HCT116 (cell line): ENCODE measurements at regions not wholly inside any gene's neighbourhood (a gene's known extent, or its start where the extent isn't known, plus 50 kb on each side); places are given as distances from the start of the nearest gene placed in this dataset.

Experiments
- ATAC-seq: fragments of 200-7000 bp; cut with Tn5 transposase; 2 replicates; pipeline ENCODE4 v1.9.1; 2020; ENCODE audit warnings: mild to moderate bottlenecking, moderate library complexity
- BruUV-seq: library from RNA; stranded (reverse); fragments of 400-500 nt; replicated peaks from 2 replicates; lab custom pipeline; 2021; lab: Mats Ljungman, UMichigan
- CTCF ChIA-PET: fragments of 300-600 bp; sonication (Branson Sonifier 250); formaldehyde crosslinking; loops from one replicate; lab custom pipeline; 2021; ENCODE audit warnings: antibody characterized with exemption; lab: Charles Lee
- POLR2A ChIA-PET: fragments of 300-600, 350-600 bp; sonication (Branson Sonifier 250); formaldehyde crosslinking; loops from one replicate; lab custom pipeline; 2021; ENCODE audit warnings: antibody characterized with exemption; lab: Charles Lee
- RAD21 ChIA-PET, 2 experiments: fragments of 300-600 bp; sonication (Branson Sonifier 250); formaldehyde crosslinking; loops; one replicate each; lab custom pipeline; 2023; ENCODE audit warnings: low total read pairs in 2 of 2; ENCODE audit not compliant: uncharacterized antibody in 2 of 2, unreplicated experiment in 2 of 2, low non-redundant PET in 1 of 2; lab: Charles Lee
- DNase-seq: peaks from one replicate; pipeline ENCODE4 v3.0.0-alpha.2; 2010; ENCODE audit warnings: low read depth, low spot score
- H2AFZ ChIP-seq: fragments of 200-600 bp; shearing (Covaris generic), sonication (generic); 2 replicates; pipeline ENCODE4 v1.6.1; 2017; ENCODE audit warnings: low read depth, mixed run types, mixed read lengths, antibody characterized with exemption, low read length; ENCODE audit not compliant: poor library complexity, severe bottlenecking
- H3K27ac ChIP-seq: 2 replicates; pipeline ENCODE4 v1.5.1; 2012; ENCODE audit warnings: low read depth, low read length
- H3K27me3 ChIP-seq: fragments of 200-600 bp; sonication (generic); 2 replicates; pipeline ENCODE4 v1.6.1; 2016; ENCODE audit warnings: mixed run types, low read length, mixed read lengths; ENCODE audit not compliant: insufficient read depth
- H3K36me3 ChIP-seq, 2 experiments: fragments of 200-500 bp in 1 of 2; fragments of 200-600 bp in 1 of 2; sonication (Bioruptor generic) in 1 of 2; sonication (generic) in 1 of 2; 2 replicates each; pipeline versions ENCODE4 v1.5.1 to v1.6.1; 2014 to 2016; ENCODE audit warnings: low read length in 2 of 2, inconsistent platforms in 1 of 2, mixed read lengths in 1 of 2, mixed run types in 1 of 2; ENCODE audit not compliant: insufficient read depth in 2 of 2, control insufficient read depth in 1 of 2
- H3K4me1 ChIP-seq, 2 experiments: fragments of 200-600 bp in 1 of 2; sonication (generic) in 1 of 2; 2 replicates each; pipeline versions ENCODE4 v1.5.1 to v1.6.1; 2012 to 2017; ENCODE audit warnings: low read length in 2 of 2, inconsistent platforms in 1 of 2, mild to moderate bottlenecking in 1 of 2, mixed read lengths in 1 of 2, mixed run types in 1 of 2, moderate library complexity in 1 of 2; ENCODE audit not compliant: insufficient read depth in 2 of 2, control insufficient read depth in 1 of 2
- H3K4me2 ChIP-seq: fragments of 200-600 bp; sonication (generic); 2 replicates; pipeline ENCODE4 v1.6.1; 2017; ENCODE audit warnings: mixed run types, low read length, mixed read lengths
- H3K4me3 ChIP-seq, 2 experiments: fragments of 200-600 bp in 1 of 2; sonication (generic) in 1 of 2; replicated peaks in 1 of 2; 2 replicates each; pipeline ENCODE4 v1.5.1; 2011 to 2016; ENCODE audit warnings: low read length in 2 of 2, control low read depth in 1 of 2, low read depth in 1 of 2, mild to moderate bottlenecking in 1 of 2, mixed read lengths in 1 of 2, mixed run types in 1 of 2
- H3K79me2 ChIP-seq: fragments of 200-600 bp; sonication (generic); 2 replicates; pipeline ENCODE4 v1.6.1; 2017; ENCODE audit warnings: mild to moderate bottlenecking, mixed run types, low read length, moderate library complexity, mixed read lengths; ENCODE audit not compliant: insufficient read depth
- H3K9ac ChIP-seq: fragments of 200-600 bp; sonication (generic); 2 replicates; pipeline ENCODE4 v1.6.1; 2016; ENCODE audit warnings: low read length, mixed read lengths
- H3K9me2 ChIP-seq: fragments of 200-600 bp; sonication (generic), shearing (Covaris generic); 2 replicates; pipeline ENCODE4 v1.6.1; 2017; ENCODE audit warnings: mixed run types, mild to moderate bottlenecking, moderate library complexity; ENCODE audit not compliant: insufficient read depth
- H3K9me3 ChIP-seq, 2 experiments: fragments of 200-500 bp in 1 of 2; fragments of 200-600 bp in 1 of 2; sonication (Bioruptor generic) in 1 of 2; sonication (generic) in 1 of 2; 2 replicates each; pipeline ENCODE4 v1.6.1; 2014 to 2017; ENCODE audit warnings: low read length in 2 of 2, mixed read lengths in 2 of 2, inconsistent platforms in 1 of 2, low read depth in 1 of 2, mild to moderate bottlenecking in 1 of 2, mixed run types in 1 of 2, moderate library complexity in 1 of 2; ENCODE audit not compliant: control insufficient read depth in 1 of 2, insufficient read depth in 1 of 2
- H4K20me1 ChIP-seq: fragments of 200-600 bp; sonication (generic), shearing (Covaris generic); 2 replicates; pipeline ENCODE4 v1.6.1; 2017; ENCODE audit warnings: mixed run types, mild to moderate bottlenecking, moderate library complexity; ENCODE audit not compliant: insufficient read depth
- CEBPB ChIP-seq: IDR thresholded peaks from 2 replicates; pipeline ENCODE4 v1.6.1; 2012; ENCODE audit warnings: low read depth
- EGR1 ChIP-seq: IDR thresholded peaks from 2 replicates; pipeline ENCODE4 v1.6.1; 2012; ENCODE audit warnings: low read depth
- ELF1 ChIP-seq: IDR thresholded peaks from 2 replicates; pipeline ENCODE4 v1.6.1; 2012; ENCODE audit warnings: low read depth, borderline replicate concordance
- EZH2 ChIP-seq: fragments of 200-600 bp; sonication (generic); IDR thresholded peaks from 2 replicates; pipeline ENCODE4 v1.6.1; 2017; ENCODE audit warnings: antibody characterized with exemption, mixed run types
- FOSL1 ChIP-seq: IDR thresholded peaks from 2 replicates; pipeline ENCODE4 v1.6.1; 2012; ENCODE audit warnings: low read depth
- POLR2A ChIP-seq: IDR thresholded peaks from 2 replicates; pipeline ENCODE4 v1.7.0; 2011; ENCODE audit warnings: borderline replicate concordance; ENCODE audit not compliant: insufficient read depth, insufficient read length; ENCODE audit errors: extremely low read depth
- POLR2AphosphoS5 ChIP-seq: IDR thresholded peaks from 2 replicates; pipeline ENCODE4 v1.6.1; 2011; ENCODE audit warnings: mild to moderate bottlenecking, low read depth, low read length, moderate library complexity
- SIN3A ChIP-seq: IDR thresholded peaks from 2 replicates; pipeline ENCODE4 v1.6.1; 2012; ENCODE audit warnings: low read depth
- SP1 ChIP-seq: IDR thresholded peaks from 2 replicates; pipeline ENCODE4 v1.6.1; 2012; ENCODE audit warnings: low read depth
- SRF ChIP-seq: IDR thresholded peaks from 2 replicates; pipeline ENCODE4 v1.6.1; 2012; ENCODE audit warnings: low read depth
- TCF7L2 ChIP-seq: IDR thresholded peaks from 2 replicates; pipeline ENCODE4 v1.7.0; 2011; ENCODE audit warnings: borderline replicate concordance, inconsistent platforms; ENCODE audit not compliant: insufficient read depth, insufficient read length; ENCODE audit errors: extremely low read depth
- ZNF274 ChIP-seq: fragments of 200-500 bp; sonication (Bioruptor generic); IDR thresholded peaks from 2 replicates; pipeline ENCODE4 v1.6.1; 2014; ENCODE audit warnings: mild to moderate bottlenecking, low read depth, low read length, inconsistent platforms
- intact Hi-C: fragments of 100-400 bp; cut with micrococcal nuclease; formaldehyde crosslinking; loops from 2 replicates; pipeline ENCODE4 v1.10.0; 2022
- TF ChIP-seq, protein P1 (sequence below): IDR thresholded peaks from 2 replicates; pipeline ENCODE4 v1.6.1; 2012; ENCODE audit warnings: low read depth
- TF ChIP-seq, protein P2 (sequence below): IDR thresholded peaks from 2 replicates; pipeline ENCODE4 v1.6.1; 2012
- TF ChIP-seq, protein P3 (sequence below): IDR thresholded peaks from 2 replicates; pipeline ENCODE4 v1.6.1; 2011; ENCODE audit warnings: mild to moderate bottlenecking, low read length, moderate library complexity; ENCODE audit not compliant: insufficient replicate concordance; ENCODE audit errors: extremely low read depth

DNA sequence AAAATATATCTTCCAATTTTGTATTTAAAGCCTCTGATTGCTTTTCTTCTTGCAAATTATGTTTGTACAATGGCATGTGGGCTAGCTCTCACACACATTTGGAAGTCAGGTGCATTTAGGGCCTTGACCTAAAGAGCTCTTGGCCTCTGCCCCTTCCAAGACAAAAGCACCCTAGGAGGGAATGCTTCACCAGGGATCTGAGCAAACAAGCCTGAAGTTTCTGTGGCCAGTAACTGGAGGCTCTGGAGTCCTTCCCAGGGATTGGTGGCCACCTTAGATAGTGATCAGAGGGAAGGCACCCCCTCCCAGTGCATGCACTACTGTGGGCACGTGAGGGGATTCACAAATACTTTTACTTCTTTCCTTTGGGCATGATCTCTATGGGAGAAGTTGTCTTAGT, 60.3 kb upstream of the DIPK2B start:
- RAD21 ChIA-PET: no interaction called here

DNA sequence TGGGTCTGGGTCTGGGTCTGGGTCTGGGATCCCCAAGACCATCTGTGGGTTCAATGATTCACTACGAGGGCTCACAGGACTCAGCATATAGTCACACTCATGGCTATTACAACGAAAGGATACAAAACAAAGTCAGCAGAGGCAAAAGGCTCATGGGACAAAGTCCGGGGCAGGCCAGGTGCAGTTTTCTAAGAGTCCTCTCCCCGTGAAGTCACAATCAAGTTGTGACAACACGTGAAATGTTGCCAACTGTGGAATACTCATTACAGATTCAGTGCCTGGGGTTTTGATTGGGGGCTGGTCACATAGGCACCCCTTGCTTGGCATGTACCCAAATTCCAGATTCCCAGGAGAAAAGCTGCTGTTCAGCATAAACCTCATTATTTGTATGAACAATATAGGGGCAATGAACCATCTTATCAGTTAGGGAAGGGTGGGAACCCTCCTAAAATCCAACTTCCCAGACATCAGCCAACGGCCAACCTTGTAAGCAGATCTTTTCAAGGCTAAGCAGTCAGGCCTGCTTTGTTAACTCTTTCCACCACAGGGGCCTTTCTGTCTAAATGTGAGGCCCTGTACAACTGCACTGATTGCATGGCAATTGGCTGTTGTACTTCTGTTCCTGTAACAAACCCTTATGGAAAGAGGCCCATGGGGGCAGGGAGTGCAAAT, 58.2 kb upstream of the DIPK2B start:
- Histone ChIP-seq H3K4me3 (no peak overlapping the region), H3K36me3 (no peaks in the 10 kb centered on the region), H3K9me3 (no peaks in the 10 kb centered on the region), H3K9me2 (no peaks in the 10 kb centered on the region), H3K4me1 (no peaks in the 10 kb centered on the region), H2AFZ (no peak overlapping the region), H3K27ac (no peak overlapping the region), H3K27me3 (no peaks in the 10 kb centered on the region), H3K4me2 (no peak overlapping the region), H4K20me1 (no peaks in the 10 kb centered on the region), H3K79me2 (no peaks in the 10 kb centered on the region), H3K9ac (no peak overlapping the region)
- RAD21 ChIA-PET: no interaction called here
- intact Hi-C loops: no loop called here
- DNase-seq (no peak), ATAC-seq (no peak)
- no TSS peak for BruUV-seq
- CTCF ChIA-PET: no interaction called here
- POLR2A ChIA-PET: no interaction called here
- TF ChIP-seq SRF (no peak), POLR2AphosphoS5 (no peak), SP1 (no peak), CEBPB (no peak), TCF7L2 (no peak), SIN3A (no peak), ELF1 (no peak), POLR2A (no peak), EZH2 (no peak), ZNF274 (no peak), FOSL1 (no peak), EGR1 (no peak)
- TF ChIP-seq, protein P1, sequence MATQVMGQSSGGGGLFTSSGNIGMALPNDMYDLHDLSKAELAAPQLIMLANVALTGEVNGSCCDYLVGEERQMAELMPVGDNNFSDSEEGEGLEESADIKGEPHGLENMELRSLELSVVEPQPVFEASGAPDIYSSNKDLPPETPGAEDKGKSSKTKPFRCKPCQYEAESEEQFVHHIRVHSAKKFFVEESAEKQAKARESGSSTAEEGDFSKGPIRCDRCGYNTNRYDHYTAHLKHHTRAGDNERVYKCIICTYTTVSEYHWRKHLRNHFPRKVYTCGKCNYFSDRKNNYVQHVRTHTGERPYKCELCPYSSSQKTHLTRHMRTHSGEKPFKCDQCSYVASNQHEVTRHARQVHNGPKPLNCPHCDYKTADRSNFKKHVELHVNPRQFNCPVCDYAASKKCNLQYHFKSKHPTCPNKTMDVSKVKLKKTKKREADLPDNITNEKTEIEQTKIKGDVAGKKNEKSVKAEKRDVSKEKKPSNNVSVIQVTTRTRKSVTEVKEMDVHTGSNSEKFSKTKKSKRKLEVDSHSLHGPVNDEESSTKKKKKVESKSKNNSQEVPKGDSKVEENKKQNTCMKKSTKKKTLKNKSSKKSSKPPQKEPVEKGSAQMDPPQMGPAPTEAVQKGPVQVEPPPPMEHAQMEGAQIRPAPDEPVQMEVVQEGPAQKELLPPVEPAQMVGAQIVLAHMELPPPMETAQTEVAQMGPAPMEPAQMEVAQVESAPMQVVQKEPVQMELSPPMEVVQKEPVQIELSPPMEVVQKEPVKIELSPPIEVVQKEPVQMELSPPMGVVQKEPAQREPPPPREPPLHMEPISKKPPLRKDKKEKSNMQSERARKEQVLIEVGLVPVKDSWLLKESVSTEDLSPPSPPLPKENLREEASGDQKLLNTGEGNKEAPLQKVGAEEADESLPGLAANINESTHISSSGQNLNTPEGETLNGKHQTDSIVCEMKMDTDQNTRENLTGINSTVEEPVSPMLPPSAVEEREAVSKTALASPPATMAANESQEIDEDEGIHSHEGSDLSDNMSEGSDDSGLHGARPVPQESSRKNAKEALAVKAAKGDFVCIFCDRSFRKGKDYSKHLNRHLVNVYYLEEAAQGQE: no peak
- TF ChIP-seq, protein P2, sequence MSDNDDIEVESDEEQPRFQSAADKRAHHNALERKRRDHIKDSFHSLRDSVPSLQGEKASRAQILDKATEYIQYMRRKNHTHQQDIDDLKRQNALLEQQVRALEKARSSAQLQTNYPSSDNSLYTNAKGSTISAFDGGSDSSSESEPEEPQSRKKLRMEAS: no peak
- TF ChIP-seq, protein P3, sequence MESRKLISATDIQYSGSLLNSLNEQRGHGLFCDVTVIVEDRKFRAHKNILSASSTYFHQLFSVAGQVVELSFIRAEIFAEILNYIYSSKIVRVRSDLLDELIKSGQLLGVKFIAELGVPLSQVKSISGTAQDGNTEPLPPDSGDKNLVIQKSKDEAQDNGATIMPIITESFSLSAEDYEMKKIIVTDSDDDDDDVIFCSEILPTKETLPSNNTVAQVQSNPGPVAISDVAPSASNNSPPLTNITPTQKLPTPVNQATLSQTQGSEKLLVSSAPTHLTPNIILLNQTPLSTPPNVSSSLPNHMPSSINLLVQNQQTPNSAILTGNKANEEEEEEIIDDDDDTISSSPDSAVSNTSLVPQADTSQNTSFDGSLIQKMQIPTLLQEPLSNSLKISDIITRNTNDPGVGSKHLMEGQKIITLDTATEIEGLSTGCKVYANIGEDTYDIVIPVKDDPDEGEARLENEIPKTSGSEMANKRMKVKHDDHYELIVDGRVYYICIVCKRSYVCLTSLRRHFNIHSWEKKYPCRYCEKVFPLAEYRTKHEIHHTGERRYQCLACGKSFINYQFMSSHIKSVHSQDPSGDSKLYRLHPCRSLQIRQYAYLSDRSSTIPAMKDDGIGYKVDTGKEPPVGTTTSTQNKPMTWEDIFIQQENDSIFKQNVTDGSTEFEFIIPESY: no peak

More for the DNA sequence above, 60.3 kb upstream of the DIPK2B start:
- Histone ChIP-seq H3K79me2 (no peaks in the 10 kb centered on the region), H3K27me3 (no peaks in the 10 kb centered on the region), H3K9me3 (no peaks in the 10 kb centered on the region), H3K9me2 (no peaks in the 10 kb centered on the region), H3K27ac (no peak overlapping the region), H3K9ac (no peak overlapping the region), H3K4me1 (no peaks in the 10 kb centered on the region), H3K4me3 (no peak overlapping the region), H2AFZ (no peak overlapping the region), H3K36me3 (no peaks in the 10 kb centered on the region), H3K4me2 (no peak overlapping the region), H4K20me1 (no peaks in the 10 kb centered on the region)
- CTCF ChIA-PET: no interaction called here
- BruUV-seq: no TSS peak
- ATAC-seq: no peak
- TF ChIP-seq EZH2 (no peak), ELF1 (no peak)
- intact Hi-C loops: no loop called here
- POLR2A ChIA-PET: no interaction called here
- DNase-seq: no peak
